Esophagus muscularis mucosa (tissue), 4 donors: ENCODE measurements at regions not wholly inside any gene's neighbourhood (a gene's known extent, or its start where the extent isn't known, plus 50 kb on each side); places are given as distances from the start of the nearest gene placed in this dataset.

Experiments
- DNase-seq: peaks from one replicate; pipeline ENCODE4 v3.0.0-alpha.2; 2017; ENCODE audit errors: extremely low spot score
- H3K27ac ChIP-seq, 4 donors: fragments of 200-600 bp; sonication (generic); replicated peaks in 1 of 4; 1 replicate in 3 of 4; 2 replicates in 1 of 4; pipeline ENCODE4 v1.5.1; 2016 to 2019; ENCODE audit warnings: mild to moderate bottlenecking in 1 of 4
- H3K27me3 ChIP-seq, 4 donors: fragments of 200-600 bp; sonication (generic); one replicate each; pipeline versions ENCODE4 v1.5.1 to v1.6.0; 2016 to 2019
- H3K36me3 ChIP-seq, 4 donors: fragments of 200-600 bp; sonication (generic); one replicate each; pipeline ENCODE4 v1.5.1; 2016 to 2019
- H3K4me1 ChIP-seq, 4 donors: fragments of 200-600 bp; sonication (generic); one replicate each; pipeline ENCODE4 v1.5.1; 2016 to 2019
- H3K4me3 ChIP-seq, 4 donors: fragments of 200-600 bp; sonication (generic); 1 replicate in 2 of 4; 2 replicates in 2 of 4; pipeline ENCODE4 v1.5.1; 2016 to 2019; ENCODE audit warnings: mild to moderate bottlenecking in 4 of 4, moderate library complexity in 1 of 4
- H3K9me3 ChIP-seq, 4 donors: fragments of 200-600 bp; sonication (generic); 1 replicate in 3 of 4; 2 replicates in 1 of 4; pipeline ENCODE4 v1.5.1; 2016 to 2019
- EP300 ChIP-seq: sonication (generic); formaldehyde crosslinking; IDR thresholded peaks from one replicate; pipeline ENCODE4 v1.6.1; 2017; ENCODE audit warnings: antibody characterized with exemption
- POLR2A ChIP-seq: fragments of 450-650 bp; IDR thresholded peaks from one replicate; pipeline ENCODE4 v1.6.1; 2017; ENCODE audit warnings: antibody characterized with exemption, moderate library complexity, mild to moderate bottlenecking, low read depth
- POLR2AphosphoS5 ChIP-seq, 2 donors: sonication (generic); formaldehyde crosslinking; IDR thresholded peaks; one replicate each; pipeline ENCODE4 v1.6.1; 2017; ENCODE audit warnings: antibody characterized with exemption in 2 of 2
- WGBS: methylation state at CpG from one replicate; pipeline ENCODE4 v1.1.5; 2018; 5-methylcytosine and 5-hydroxymethylcytosine counted together
- intact Hi-C: fragments of 100-400 bp; cut with DNase I; formaldehyde crosslinking; loops from one replicate; pipeline ENCODE4 v1.15.1; 2023
- TF ChIP-seq, protein P1 (sequence below), 3 experiments: fragments of 200-600 bp in 2 of 3; fragments of 450-650 bp in 1 of 3; sonication (generic) in 2 of 3; IDR thresholded peaks; one replicate each; pipeline ENCODE4 v1.5.1; 2017 to 2019; ENCODE audit warnings: antibody characterized with exemption in 3 of 3, mild to moderate bottlenecking in 2 of 3, moderate library complexity in 1 of 3

- 40% methylated on average over 2 of the region's 2 CpGs for WGBS
- H3K27ac ChIP-seq = no peak overlapping the region
- H3K4me3 ChIP-seq = no peak overlapping the region
- no peaks in the 10 kb centered on the region for H3K36me3 ChIP-seq
- H3K4me1 ChIP-seq = no peaks in the 10 kb centered on the region
- no peaks in the 10 kb centered on the region for H3K27me3 ChIP-seq
- H3K9me3 ChIP-seq = no peaks in the 10 kb centered on the region
- no peak for DNase-seq
- intact Hi-C loops = no loop called here
- no peak for TF ChIP-seq EP300
- no peak for TF ChIP-seq POLR2AphosphoS5 (IDR thresholded peaks at IDR 0.05)
- TF ChIP-seq, protein P1, sequence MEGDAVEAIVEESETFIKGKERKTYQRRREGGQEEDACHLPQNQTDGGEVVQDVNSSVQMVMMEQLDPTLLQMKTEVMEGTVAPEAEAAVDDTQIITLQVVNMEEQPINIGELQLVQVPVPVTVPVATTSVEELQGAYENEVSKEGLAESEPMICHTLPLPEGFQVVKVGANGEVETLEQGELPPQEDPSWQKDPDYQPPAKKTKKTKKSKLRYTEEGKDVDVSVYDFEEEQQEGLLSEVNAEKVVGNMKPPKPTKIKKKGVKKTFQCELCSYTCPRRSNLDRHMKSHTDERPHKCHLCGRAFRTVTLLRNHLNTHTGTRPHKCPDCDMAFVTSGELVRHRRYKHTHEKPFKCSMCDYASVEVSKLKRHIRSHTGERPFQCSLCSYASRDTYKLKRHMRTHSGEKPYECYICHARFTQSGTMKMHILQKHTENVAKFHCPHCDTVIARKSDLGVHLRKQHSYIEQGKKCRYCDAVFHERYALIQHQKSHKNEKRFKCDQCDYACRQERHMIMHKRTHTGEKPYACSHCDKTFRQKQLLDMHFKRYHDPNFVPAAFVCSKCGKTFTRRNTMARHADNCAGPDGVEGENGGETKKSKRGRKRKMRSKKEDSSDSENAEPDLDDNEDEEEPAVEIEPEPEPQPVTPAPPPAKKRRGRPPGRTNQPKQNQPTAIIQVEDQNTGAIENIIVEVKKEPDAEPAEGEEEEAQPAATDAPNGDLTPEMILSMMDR (IDR thresholded peaks at IDR 0.05) = no peak
- TF ChIP-seq POLR2A = no peak
Observed at GRCh38 chr16:55976815-55977214, 101.6 kb upstream of the CES5A start.

- H3K36me3 ChIP-seq = no peaks in the 10 kb centered on the region
- H3K4me3 ChIP-seq = no peak overlapping the region
- intact Hi-C loops = no loop called here
- whole genome bisulfite sequencing = 75% methylated on average over 5 of the region's 5 CpGs
- no peaks in the 10 kb centered on the region for H3K27me3 ChIP-seq
- H3K9me3 ChIP-seq = no peaks in the 10 kb centered on the region
- TF ChIP-seq, protein P1 (IDR thresholded peaks at IDR 0.05) = no peak
- TF ChIP-seq POLR2AphosphoS5 (IDR thresholded peaks at IDR 0.05) = no peak
- no peak for TF ChIP-seq EP300
- TF ChIP-seq POLR2A = no peak
- no peak for DNase-seq
- H3K27ac ChIP-seq = no peak overlapping the region
- H3K4me1 ChIP-seq = peaks cover 0 to 9% (median 2%) of the 10 kb centered on the region in 4 donors
Observed at GRCh38 chr16:55971447-55971846, 96.3 kb upstream of the CES5A start.

DNA sequence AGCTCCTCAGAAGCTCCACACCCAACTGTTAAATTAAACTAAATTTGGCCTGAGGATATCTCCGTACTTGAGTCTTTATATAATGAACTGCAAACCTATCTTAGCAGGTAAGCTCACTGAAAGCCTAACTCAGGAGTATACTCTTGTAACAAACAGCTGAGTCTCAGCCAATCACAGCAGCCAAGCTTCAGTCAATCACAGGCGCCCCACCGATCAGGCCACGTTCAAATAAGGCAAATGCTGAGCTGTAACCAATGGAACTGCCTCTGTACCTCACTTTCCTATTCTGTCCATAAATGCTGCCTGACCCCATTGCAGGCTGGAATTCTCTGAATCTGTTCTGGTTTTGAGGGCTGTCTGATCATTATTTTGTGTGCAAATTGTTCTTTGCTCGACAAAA lies 93.0 kb upstream of the CES5A start:
- intact Hi-C loops = no loop called here
- DNase-seq = no peak
- Histone ChIP-seq H3K9me3 (no peaks in the 10 kb centered on the region), H3K4me3 (no peak overlapping the region), H3K4me1 (peaks cover 0 to 9% (median 3%) of the 10 kb centered on the region in 4 donors), H3K36me3 (no peaks in the 10 kb centered on the region), H3K27me3 (no peaks in the 10 kb centered on the region), H3K27ac (no peak overlapping the region)
- no peak for TF ChIP-seq POLR2AphosphoS5 (IDR thresholded peaks at IDR 0.05)
- 60% methylated on average over 5 of the region's 5 CpGs for WGBS

DNA sequence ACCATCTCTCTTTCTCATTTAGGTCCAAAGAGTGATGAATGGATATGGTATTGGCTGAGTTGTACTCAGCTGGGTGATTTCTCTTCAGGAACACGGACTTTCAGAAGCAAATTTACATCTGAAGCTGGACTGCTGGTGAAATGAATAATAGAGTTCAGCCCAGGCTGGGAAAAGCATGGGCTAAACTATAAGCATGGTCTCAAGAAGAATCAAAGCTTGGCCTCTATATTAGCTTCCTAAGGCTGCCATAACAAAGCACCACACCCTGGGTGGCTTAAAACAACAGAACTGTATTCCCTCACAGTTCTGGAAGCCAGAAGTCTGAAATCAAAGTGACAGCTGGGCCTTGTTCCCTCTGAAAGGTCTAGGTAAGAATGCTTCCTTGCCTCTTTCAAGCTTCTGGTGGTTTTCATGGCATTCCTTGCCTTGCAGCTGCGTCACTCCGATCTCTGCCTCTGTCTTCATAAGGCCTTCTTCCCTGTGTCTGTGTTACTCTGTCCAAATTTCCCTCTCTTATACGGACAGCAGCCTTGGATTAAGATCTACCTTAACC lies 89.8 kb upstream of the CES5A start:
- H3K27me3 ChIP-seq = no peaks in the 10 kb centered on the region
- intact Hi-C loops = no loop called here
- no peak overlapping the region for H3K27ac ChIP-seq
- H3K36me3 ChIP-seq = no peaks in the 10 kb centered on the region
- peaks cover 0 to 9% (median 3%) of the 10 kb centered on the region in 4 donors for H3K4me1 ChIP-seq
- no peak for TF ChIP-seq EP300
- TF ChIP-seq POLR2AphosphoS5 (IDR thresholded peaks at IDR 0.05) = no peak
- TF ChIP-seq, protein P1 (IDR thresholded peaks at IDR 0.05) = no peak
- no peak for TF ChIP-seq POLR2A
- DNase-seq = no peak
- H3K9me3 ChIP-seq = peaks cover 0 to 8% (median 0%) of the 10 kb centered on the region in 4 donors
- 55% methylated on average over 4 of the region's 4 CpGs for WGBS
- no peak overlapping the region for H3K4me3 ChIP-seq

GRCh38 chr16:55955845-55956244 lies 80.7 kb upstream of the CES5A start:
- DNase-seq = peak; percentile 77
- peaks cover 0 to 10% (median 8%) of the 10 kb centered on the region in 4 donors for H3K4me1 ChIP-seq
- TF ChIP-seq POLR2A (no peak), POLR2AphosphoS5 (IDR thresholded peaks at IDR 0.05) (no peak), EP300 (no peak)
- TF ChIP-seq, protein P1 (IDR thresholded peaks at IDR 0.05) = no peak
- 70% methylated on average over 5 of the region's 5 CpGs for WGBS
- no peak overlapping the region for H3K27ac ChIP-seq
- H3K27me3 ChIP-seq = no peaks in the 10 kb centered on the region
- intact Hi-C loops = no loop called here
- peaks cover 0 to under 1% (median 0%) of the 10 kb centered on the region in 4 donors for H3K9me3 ChIP-seq
- no peak overlapping the region for H3K4me3 ChIP-seq
- H3K36me3 ChIP-seq = no peaks in the 10 kb centered on the region
